ENCODE measurements at regions not wholly inside any gene's neighbourhood (a gene's known extent, or its start where the extent isn't known, plus 50 kb on each side); places are given as distances from the start of the nearest gene placed in this dataset.
A peak's percentile ranks its signal among the peaks of the same experiment; 100 is the strongest.

DNA sequence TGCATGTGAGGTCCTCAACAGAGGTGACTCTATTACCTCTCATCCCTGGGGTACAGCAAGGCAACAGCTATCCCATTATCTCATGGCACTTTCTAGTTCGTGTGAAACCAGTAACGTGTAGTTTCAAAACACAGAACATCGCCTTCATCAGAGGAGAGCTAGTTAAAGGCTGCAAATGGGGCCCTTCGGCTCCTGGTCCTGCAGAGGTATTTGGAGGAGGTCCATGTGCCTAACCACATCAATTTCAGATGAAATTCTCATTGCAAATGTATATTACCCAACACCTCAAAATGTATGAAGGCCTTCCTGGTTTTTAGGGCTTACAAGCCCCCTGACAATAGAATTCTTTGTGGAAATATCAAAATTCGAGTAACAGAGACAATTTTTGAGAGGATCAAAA lies 95.7 kb upstream of the PSMD7 start:
- H3K4me1 ChIP-seq (ENCODE audit: control insufficient read depth, insufficient read depth, low read length) = peaks cover 4% of the 10 kb centered on the region
- H3K27me3 ChIP-seq (ENCODE audit: control insufficient read depth, insufficient read depth, low read length) = no peaks in the 10 kb centered on the region
- no peak overlapping the region for H3K4me3 ChIP-seq (ENCODE audit: low read length)
- no peaks in the 10 kb centered on the region for H3K36me3 ChIP-seq (ENCODE audit: control insufficient read depth, insufficient read depth, low read length)
- H3K9ac ChIP-seq (ENCODE audit: low read length) = no peak overlapping the region
- H3K27ac ChIP-seq (ENCODE audit: low read depth, low read length) = no peak overlapping the region

DNA sequence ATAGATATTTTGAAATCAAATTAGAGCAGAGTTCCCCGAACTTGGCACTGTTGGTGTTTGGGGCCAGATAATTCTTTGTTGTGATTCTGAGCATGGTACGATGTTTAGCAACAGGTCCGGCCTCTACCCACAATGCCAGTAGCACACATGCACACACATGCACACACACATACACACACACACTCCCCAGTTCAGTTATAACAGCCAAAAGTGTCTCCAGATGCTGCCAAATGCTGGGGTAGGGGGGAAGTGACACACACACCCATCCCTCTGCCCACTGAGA lies 96.8 kb upstream of the PSMD7 start:
- no peaks in the 10 kb centered on the region for H3K36me3 ChIP-seq (ENCODE audit: control insufficient read depth, insufficient read depth, low read length)
- H3K27ac ChIP-seq (ENCODE audit: low read depth, low read length) = no peak overlapping the region
- H3K9ac ChIP-seq (ENCODE audit: low read length) = no peak overlapping the region
- peaks cover 2% of the 10 kb centered on the region for H3K4me1 ChIP-seq (ENCODE audit: control insufficient read depth, insufficient read depth, low read length)
- no peak overlapping the region for H3K4me3 ChIP-seq (ENCODE audit: low read length)
- H3K27me3 ChIP-seq (ENCODE audit: control insufficient read depth, insufficient read depth, low read length) = no peaks in the 10 kb centered on the region

DNA sequence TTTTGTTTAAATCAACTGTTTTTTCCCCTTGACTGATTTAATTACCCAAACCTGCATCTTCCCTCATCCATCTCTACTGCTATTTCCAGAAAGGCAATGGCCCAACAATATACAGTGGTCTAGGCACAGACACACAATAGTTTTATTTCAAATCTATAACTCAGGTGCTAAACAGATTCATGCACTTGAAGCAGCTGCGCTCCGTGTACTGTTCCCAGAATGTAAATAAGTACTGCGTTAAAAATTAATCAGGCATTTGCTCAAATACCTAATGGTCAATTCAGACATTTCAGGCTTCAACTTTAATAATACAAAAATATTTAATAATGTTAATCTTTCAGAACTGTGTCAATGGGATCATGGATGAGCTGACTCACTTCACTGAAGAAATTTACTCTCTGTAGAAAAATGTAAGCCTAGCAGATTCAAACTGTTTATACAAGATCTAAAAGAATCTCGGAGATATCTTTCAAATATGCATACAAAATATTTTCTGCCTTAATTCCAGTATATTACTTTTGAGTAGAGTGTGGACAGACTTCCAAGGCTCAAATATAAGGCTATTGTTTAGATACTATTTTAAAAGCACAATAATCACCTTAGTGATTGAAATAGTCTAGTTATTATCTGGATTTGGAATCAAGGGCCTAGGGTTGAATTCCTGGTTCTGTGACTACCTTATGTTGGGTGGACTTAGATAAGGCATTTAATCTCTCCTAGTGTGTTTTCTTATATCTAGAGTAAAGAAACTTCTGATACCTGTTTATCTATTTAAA lies 97.4 kb upstream of the PSMD7 start:
- H3K27ac ChIP-seq (ENCODE audit: low read depth, low read length) = no peak overlapping the region

DNA sequence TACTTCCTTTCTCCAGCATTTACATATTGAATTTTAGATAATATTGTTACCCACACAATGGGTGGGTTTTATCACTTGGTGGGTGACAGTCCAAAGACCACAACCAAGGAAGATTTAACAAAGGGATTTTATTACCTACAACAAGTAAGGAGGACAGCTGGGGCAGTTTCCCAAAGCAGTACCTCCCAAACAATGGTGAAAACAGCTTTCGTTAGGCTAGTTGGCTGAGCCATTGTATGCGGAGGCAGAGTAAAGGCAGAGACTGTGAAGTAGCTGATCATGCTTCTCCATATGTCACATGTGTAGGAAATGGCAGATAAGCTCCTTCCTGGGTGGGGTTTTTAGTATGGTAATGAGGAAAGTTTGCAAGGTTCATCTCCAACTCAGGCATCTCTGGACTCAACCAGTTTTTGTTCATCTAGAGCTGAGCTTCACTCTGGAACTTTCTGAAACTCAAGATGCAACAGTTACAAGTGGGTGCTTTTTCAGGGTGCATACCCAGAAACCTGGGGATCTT lies 104.3 kb upstream of the PSMD7 start:
- no peak overlapping the region for H3K27ac ChIP-seq (ENCODE audit: low read depth, low read length)
- no peaks in the 10 kb centered on the region for H3K27me3 ChIP-seq (ENCODE audit: control insufficient read depth, insufficient read depth, low read length)
- H3K36me3 ChIP-seq (ENCODE audit: control insufficient read depth, insufficient read depth, low read length) = no peaks in the 10 kb centered on the region
- no peaks in the 10 kb centered on the region for H3K4me1 ChIP-seq (ENCODE audit: control insufficient read depth, insufficient read depth, low read length)
- H3K4me3 ChIP-seq (ENCODE audit: low read length) = no peak overlapping the region
- no peak overlapping the region for H3K9ac ChIP-seq (ENCODE audit: low read length)

More for the DNA sequence above, 97.4 kb upstream of the PSMD7 start:
- no peaks in the 10 kb centered on the region for H3K36me3 ChIP-seq (ENCODE audit: control insufficient read depth, insufficient read depth, low read length)
- no peak overlapping the region for H3K9ac ChIP-seq (ENCODE audit: low read length)
- no peak overlapping the region for H3K4me3 ChIP-seq (ENCODE audit: low read length)
- no peaks in the 10 kb centered on the region for H3K27me3 ChIP-seq (ENCODE audit: control insufficient read depth, insufficient read depth, low read length)
- H3K4me1 ChIP-seq (ENCODE audit: control insufficient read depth, insufficient read depth, low read length) = peaks cover 2% of the 10 kb centered on the region

DNA sequence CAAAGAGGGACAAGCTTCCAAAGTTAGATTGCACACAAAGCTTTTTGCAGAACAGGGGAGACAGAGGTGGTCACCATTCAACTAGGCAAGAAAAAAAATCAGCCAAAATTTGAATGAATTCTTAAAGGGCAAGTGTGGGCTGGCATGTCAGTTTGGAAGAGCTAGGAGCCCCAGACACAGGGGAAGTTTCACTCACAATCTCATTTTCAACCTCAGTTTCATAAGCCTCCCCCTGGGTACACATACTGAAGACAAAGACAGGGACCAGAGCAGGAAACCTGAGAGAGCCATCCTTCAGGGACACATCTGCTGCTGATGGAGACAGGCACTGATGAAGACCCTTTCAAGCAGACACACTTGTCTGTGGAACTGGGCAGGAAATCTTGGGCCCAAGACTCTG lies 106.3 kb upstream of the PSMD7 start:
- H3K36me3 ChIP-seq (ENCODE audit: control insufficient read depth, insufficient read depth, low read length) = no peaks in the 10 kb centered on the region
- no peak overlapping the region for H3K9ac ChIP-seq (ENCODE audit: low read length)
- H3K4me3 ChIP-seq (ENCODE audit: low read length) = no peak overlapping the region
- H3K27ac ChIP-seq (ENCODE audit: low read depth, low read length) = no peak overlapping the region
- H3K27me3 ChIP-seq (ENCODE audit: control insufficient read depth, insufficient read depth, low read length) = no peaks in the 10 kb centered on the region
- no peaks in the 10 kb centered on the region for H3K4me1 ChIP-seq (ENCODE audit: control insufficient read depth, insufficient read depth, low read length)

DNA sequence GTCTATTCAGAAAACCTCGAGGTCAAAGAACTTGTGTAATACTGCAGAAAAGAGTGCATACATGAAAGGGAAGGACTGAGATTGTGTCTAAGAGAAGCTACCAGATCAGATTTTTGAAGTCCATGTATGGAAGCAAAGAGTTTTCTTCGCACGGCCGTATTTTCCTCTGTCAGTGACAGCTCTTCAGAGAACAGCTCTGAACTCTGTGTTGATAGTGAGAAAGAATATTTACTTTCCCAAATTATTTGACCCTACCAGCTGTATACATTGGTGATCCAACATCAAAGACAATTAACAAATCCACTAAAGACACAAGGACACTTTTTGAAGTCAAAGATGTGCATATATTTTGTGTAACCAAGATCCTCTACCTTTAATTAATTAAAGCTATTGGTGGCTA lies 107.8 kb upstream of the PSMD7 start:
- H3K36me3 ChIP-seq (ENCODE audit: control insufficient read depth, insufficient read depth, low read length) = no peaks in the 10 kb centered on the region
- no peaks in the 10 kb centered on the region for H3K27me3 ChIP-seq (ENCODE audit: control insufficient read depth, insufficient read depth, low read length)
- H3K27ac ChIP-seq (ENCODE audit: low read depth, low read length) = no peak overlapping the region
- H3K9ac ChIP-seq (ENCODE audit: low read length) = no peak overlapping the region
- H3K4me3 ChIP-seq (ENCODE audit: low read length) = no peak overlapping the region
- H3K4me1 ChIP-seq (ENCODE audit: control insufficient read depth, insufficient read depth, low read length) = no peaks in the 10 kb centered on the region

DNA sequence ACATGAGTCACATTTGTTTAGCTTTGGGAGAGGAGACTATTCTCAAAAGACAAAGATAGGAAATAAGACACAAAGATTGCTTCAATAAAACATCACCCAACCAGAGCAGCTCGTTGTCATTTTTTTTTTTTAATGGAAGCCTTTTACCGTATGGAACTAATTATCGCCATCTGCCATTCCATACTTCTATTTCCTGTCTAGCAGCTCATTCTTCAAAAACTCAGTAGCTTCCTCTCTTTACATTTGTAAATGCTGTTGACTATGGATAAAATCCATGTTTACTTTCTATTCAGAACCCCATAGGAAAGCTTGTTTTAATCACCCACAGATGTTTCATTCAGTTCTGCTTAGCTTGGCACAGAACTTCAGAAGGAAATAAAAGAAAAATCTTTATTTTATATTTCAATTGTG lies 110.0 kb upstream of the PSMD7 start:
- Histone ChIP-seq H3K9ac (ENCODE audit: low read length) (no peak overlapping the region), H3K27me3 (ENCODE audit: control insufficient read depth, insufficient read depth, low read length) (no peaks in the 10 kb centered on the region), H3K4me3 (ENCODE audit: low read length) (no peak overlapping the region), H3K4me1 (ENCODE audit: control insufficient read depth, insufficient read depth, low read length) (no peaks in the 10 kb centered on the region), H3K36me3 (ENCODE audit: control insufficient read depth, insufficient read depth, low read length) (no peaks in the 10 kb centered on the region), H3K27ac (ENCODE audit: low read depth, low read length) (no peak overlapping the region)

DNA sequence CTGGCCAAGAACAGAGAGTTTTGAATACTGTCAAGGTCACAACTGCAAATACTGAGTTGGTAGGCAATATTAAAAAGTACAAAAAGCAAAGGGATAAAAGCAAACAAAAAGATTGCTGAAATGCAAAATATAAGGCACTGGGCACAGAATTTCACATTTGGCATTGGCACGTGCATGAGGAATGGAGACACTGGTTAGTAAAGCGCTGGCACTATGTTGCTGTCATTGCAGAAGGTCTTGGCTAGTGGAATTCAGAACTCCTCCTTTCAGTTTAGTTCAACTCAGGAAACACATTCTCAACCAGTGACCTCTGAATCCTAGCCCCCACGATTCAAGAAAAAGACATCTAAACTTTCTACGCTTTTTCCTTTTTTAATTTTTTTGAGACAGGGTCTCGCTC lies 111.8 kb upstream of the PSMD7 start:
- no peaks in the 10 kb centered on the region for H3K4me1 ChIP-seq (ENCODE audit: control insufficient read depth, insufficient read depth, low read length)
- H3K4me3 ChIP-seq (ENCODE audit: low read length) = no peak overlapping the region
- H3K9ac ChIP-seq (ENCODE audit: low read length) = no peak overlapping the region
- no peaks in the 10 kb centered on the region for H3K27me3 ChIP-seq (ENCODE audit: control insufficient read depth, insufficient read depth, low read length)
- H3K36me3 ChIP-seq (ENCODE audit: control insufficient read depth, insufficient read depth, low read length) = no peaks in the 10 kb centered on the region
- no peak overlapping the region for H3K27ac ChIP-seq (ENCODE audit: low read depth, low read length)

DNA sequence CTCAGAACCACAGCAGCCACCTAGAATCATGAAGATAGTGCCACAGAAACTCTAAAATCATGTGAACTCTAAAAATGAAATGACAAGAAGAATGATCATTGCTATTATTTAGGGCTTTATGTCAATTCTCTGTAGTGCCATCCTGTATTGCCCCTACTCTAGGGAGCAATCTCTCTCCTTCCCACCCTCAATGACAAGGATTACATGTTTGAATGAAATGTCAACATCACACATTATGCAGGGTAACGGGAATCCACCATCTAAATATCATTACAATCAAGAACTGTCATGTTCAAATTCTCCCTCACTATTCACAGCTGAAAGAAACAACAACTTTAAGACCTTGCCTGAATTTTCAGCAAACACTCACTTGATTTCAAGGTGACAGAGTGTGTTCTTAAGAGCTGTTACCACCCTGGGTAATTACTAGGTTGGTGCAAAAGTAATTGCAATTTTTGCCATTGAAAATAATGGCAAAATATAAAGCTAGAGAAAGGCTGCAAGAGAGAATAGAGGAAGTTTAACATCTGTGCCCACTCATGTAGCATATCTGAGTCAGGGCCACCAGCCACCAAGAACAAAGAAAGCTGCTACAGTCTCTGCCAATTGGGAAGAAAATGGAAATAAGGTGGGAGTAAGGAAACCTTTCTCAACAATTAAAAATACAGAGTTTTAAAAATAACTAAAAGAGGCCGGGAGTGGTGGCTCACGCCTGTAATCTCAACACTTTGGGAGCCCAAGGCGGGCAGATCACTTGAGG lies 112.8 kb upstream of the PSMD7 start:
- no peaks in the 10 kb centered on the region for H3K27me3 ChIP-seq (ENCODE audit: control insufficient read depth, insufficient read depth, low read length)
- H3K27ac ChIP-seq (ENCODE audit: low read depth, low read length) = no peak overlapping the region

DNA sequence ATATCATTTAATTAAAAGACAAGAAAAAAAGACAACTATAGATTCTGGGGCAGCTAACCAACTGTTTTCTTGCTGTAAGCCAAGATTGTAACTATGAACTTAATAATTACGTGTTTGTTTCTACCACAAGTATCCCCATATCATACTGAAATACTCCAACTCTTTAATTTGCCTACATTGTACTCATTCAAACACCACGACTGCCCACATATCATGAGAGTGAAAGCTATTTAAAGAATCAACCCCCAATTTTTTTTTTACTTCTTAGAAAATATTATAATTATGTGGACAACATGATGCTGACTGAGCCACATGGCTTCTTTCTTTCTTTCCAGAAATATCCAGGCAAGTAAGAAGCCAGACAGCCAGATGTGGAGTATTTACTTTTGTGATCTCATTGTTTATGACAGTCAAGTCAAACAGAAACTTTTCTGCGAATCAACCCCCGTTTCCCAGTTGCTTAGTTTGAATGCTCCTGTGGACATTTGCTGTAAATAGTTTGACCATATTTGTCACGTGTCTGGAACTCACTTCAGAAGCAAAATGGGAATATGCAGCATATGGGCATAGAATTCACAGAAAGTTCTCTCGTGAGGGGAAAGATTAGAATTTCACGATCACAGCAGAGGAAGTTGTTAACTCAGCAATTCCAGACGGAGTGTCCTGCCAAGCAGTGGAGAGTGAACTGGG lies 126.8 kb upstream of the PSMD7 start:
- H3K27me3 ChIP-seq (ENCODE audit: control insufficient read depth, insufficient read depth, low read length) = no peaks in the 10 kb centered on the region
- no peak overlapping the region for H3K9ac ChIP-seq (ENCODE audit: low read length)
- H3K27ac ChIP-seq (ENCODE audit: low read depth, low read length) = peak overlapping the region; percentile 30
- H3K4me1 ChIP-seq (ENCODE audit: control insufficient read depth, insufficient read depth, low read length) = peaks cover 6% of the 10 kb centered on the region
- peak overlapping the region; percentile 6 for H3K4me3 ChIP-seq (ENCODE audit: low read length)
- H3K36me3 ChIP-seq (ENCODE audit: control insufficient read depth, insufficient read depth, low read length) = no peaks in the 10 kb centered on the region

More for the DNA sequence above, 112.8 kb upstream of the PSMD7 start:
- no peaks in the 10 kb centered on the region for H3K4me1 ChIP-seq (ENCODE audit: control insufficient read depth, insufficient read depth, low read length)
- no peak overlapping the region for H3K9ac ChIP-seq (ENCODE audit: low read length)
- no peaks in the 10 kb centered on the region for H3K36me3 ChIP-seq (ENCODE audit: control insufficient read depth, insufficient read depth, low read length)
- H3K4me3 ChIP-seq (ENCODE audit: low read length) = no peak overlapping the region

DNA sequence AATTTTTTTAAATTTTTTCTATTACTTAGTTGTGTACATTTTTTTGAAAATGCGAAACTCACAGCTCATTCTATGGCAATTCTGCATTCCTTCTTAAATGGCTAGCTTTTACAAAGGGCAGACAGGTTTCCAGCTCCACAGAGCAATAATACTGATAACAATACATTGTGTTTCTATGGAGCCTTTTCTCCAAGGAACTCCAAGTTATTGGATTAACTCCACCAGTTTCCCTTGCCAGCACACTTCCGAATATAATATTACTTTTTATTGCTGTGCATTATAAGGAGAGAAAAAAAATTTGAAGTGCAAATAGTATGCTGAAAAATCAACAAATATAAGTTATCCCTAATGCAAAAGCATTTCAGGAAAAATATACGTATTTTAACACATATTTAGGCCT lies 127.5 kb upstream of the PSMD7 start:
- Histone ChIP-seq H3K4me3 (ENCODE audit: low read length) (no peak overlapping the region), H3K27ac (ENCODE audit: low read depth, low read length) (no peak overlapping the region), H3K9ac (ENCODE audit: low read length) (no peak overlapping the region), H3K36me3 (ENCODE audit: control insufficient read depth, insufficient read depth, low read length) (no peaks in the 10 kb centered on the region), H3K27me3 (ENCODE audit: control insufficient read depth, insufficient read depth, low read length) (no peaks in the 10 kb centered on the region), H3K4me1 (ENCODE audit: control insufficient read depth, insufficient read depth, low read length) (peaks cover 6% of the 10 kb centered on the region)

DNA sequence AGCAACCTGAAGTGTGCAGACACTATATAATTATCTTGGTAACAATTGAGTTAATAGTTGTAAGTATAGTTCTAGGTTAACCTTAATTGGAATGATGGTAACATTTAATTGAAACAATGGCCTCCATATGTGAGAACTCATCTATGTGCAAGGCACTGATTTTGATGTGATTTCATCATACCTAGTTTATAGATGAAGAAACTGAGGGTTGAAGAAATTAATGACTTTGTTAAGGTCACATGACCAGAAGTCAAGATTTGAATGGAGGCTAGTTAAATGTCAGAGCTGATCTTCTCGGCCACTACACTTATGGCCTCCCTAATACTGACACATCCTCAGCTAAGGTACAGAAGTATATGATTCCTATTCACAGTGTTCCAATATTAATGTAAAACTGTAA lies 128.2 kb upstream of the PSMD7 start:
- H3K36me3 ChIP-seq (ENCODE audit: control insufficient read depth, insufficient read depth, low read length) = no peaks in the 10 kb centered on the region
- no peak overlapping the region for H3K4me3 ChIP-seq (ENCODE audit: low read length)
- peaks cover 6% of the 10 kb centered on the region for H3K4me1 ChIP-seq (ENCODE audit: control insufficient read depth, insufficient read depth, low read length)
- H3K9ac ChIP-seq (ENCODE audit: low read length) = no peak overlapping the region
- H3K27ac ChIP-seq (ENCODE audit: low read depth, low read length) = no peak overlapping the region
- H3K27me3 ChIP-seq (ENCODE audit: control insufficient read depth, insufficient read depth, low read length) = no peaks in the 10 kb centered on the region
